NCI-H1694 treated with DMSO at 0.1 percent for 48 hours (cell line): ENCODE measurements at regions not wholly inside any gene's neighbourhood (a gene's known extent, or its start where the extent isn't known, plus 50 kb on each side); places are given as distances from the start of the nearest gene placed in this dataset.
A peak's percentile ranks its signal among the peaks of the same experiment; 100 is the strongest.

Experiments used
- DNase-seq: peaks from one replicate; lab custom pipeline; 2025; lab: John Stamatoyannopoulos, UW

DNA sequence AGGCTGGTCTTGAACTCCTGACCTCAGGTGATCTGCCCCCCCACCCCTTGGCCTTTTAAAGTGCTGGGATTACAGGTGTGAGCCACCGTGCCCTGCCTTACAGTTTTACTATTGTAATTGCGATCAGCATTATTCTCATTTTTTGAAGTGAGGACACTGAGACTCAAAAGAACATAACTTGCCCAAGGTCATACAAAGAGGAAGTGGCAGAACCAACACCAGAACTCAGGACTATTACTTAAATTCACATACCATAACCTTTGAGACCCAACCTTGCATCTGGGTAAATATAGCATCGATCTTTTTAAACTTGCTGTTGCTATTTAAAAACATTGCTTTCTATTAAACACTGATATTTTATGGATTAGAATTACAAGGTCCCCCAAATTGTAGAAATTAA is 54.2 kb downstream of the FOXI1 start:
- no peak for DNase-seq

DNA sequence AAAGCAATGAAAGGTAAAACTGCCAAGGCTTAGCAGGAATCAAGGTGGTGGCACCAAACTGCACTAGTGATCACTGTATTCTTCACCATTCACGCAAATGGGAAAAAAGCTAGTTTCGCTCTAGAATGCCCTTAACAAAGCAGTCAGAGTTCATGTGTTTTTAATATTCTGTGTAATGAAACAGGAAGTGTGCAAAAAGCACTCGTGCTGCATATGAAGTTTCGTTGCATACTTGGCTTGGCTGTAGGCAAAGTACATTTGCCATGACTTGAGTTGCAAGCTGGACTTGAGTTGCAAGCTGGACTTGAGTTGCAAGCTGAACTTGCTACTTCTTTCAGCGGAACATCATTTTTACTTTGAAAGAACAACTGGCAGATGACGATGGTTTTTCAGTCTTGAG is 55.4 kb downstream of the FOXI1 start:
- no peak for DNase-seq

DNA sequence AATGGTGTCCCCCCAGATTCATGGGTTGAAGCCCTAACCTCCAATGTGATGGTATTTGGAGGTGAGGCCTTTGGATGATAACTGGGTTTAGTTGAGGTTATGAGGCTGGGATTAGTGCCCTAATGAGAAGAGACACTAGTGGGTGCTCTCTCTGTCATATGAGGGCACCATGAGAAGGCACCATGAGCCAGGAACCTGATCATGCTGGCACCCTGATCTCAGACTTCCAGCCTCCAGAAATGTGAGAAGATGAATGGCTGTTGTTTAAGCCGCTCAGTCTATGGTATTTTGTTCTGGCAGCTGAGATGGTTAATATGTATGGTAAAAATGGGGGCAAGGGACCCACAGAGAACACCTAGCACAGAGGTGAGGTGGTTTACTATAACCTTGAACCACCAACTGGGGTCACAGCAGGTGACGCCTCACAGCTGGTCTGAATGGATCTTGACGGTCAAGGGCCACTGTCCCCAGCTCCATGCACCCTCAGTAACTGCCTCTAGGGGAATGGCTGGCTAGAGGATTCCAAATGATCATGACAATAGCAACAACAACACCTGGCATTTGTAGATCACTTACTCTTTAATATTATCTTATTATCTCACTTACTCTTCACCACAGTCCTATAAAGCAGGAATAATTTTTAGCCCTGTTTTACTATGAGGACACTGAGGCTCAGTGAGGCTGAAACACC is 57.1 kb downstream of the FOXI1 start:
- DNase-seq = no peak

DNA sequence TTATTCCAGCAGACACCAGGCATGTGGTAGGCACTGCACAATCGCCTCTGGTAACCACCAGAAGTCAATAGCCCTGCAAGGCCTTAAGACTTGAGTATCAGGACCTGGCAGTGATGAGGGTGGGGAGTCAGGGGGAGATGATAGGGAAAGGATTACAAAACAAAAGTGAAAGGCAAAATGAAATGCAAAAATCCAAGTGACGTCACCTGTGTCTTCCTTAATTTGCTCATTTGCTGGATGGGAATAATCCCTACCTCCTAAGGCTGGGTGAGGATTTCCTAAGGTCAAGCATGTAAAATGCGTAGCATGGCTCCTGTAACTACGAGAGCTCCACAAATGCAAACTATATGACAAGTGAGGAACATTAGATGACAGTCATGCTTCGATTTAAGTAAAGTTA is 58.4 kb downstream of the FOXI1 start:
- DNase-seq = no peak

DNA sequence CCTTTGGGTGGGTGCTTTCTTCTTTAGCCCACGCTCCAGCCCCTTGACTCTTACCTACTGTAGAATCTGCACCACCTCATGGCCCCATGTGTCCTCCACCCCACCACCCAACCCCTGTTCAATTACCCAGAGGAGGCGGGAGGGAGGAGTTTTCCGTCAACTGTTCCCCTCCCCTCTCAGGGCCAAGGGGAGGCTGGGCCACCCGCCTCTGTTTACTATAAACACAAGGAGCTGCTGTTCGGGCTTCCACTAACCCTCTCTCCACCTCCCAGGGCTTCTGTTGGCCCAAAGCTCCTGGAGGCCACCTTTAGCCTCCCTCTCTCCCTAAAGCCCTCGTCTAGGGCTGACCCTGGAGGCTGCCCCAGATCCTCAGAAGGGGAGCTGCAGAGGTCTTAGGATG is 59.2 kb downstream of the FOXI1 start:
- DNase-seq = no peak

DNA sequence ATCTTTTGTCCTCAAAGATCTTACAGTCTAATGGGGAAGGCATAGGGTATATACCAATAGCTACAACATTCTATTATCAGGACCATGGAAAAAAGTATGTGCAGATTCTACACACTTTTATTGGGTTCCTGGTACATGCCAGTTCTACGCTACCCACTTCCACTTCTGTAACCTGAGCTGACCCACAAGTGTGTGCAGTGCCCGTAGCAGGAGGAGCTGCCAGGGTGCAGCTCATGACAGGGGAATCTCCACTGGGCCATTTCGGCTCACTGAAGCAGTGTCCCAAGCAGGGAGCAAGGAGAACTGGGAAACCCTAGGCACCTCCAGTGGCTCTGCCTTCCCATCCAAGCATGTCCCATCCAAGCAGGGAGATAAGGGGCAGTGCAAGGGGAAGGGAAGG is 60.4 kb downstream of the FOXI1 start:
- no peak for DNase-seq

DNA sequence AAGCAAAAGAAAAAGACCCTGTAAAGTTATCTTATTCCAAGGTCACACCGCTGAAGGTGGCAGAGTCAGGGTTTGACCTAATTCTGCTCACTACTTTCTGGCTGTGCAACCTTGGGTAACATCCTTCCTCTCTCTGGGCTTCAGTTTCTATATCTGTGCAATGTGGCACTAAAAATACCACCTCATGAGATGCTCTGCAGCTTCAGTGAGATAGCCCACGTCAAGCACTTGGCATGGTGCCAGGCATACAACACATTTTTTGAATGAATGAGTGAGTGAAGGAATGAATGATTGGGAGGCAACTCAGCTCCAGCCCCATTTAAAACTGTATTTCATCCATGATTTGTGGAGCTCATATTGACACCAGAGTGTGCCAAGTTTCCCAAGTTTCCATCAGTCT is 62.3 kb downstream of the FOXI1 start:
- DNase-seq = no peak

DNA sequence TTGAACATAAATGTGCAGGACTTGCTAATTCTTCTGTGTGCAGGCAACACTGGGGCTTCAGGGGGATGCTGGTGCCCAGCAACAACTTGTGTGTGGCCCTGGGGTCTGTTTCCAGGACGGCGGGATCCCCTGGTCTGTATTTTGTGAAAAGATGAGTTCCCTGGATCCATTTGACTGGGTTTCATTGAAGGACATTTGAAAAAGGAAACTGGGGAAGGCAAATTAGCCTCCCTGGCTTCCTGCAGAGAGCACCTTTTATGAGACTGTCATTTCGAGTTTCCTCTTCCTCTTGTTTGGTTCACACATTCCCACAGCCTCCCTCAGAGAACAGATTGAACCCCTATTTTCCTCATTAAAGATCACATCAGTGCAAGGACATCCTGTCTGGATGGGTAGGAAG is 63.1 kb downstream of the FOXI1 start:
- no peak for DNase-seq

DNA sequence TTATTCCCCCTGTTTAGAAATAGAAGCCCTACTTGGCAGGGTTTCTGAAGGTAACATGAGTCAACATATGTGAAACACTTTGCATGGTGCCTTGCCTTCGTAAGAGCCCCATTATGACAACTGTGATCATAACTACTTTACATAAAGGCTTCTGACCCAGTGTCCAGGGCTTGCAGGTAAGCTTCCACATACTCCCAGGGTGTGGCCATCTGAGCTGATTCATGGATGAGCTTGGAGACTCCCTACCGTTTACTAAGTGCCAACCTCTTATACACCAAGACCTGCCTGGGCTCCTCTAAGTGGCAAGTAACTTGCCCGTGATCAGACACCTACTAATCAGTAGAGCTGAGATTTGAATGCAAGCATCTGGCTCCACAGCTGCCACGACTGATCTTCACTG is 62.8 kb upstream of the C5orf58 start:
- DNase-seq = peak; percentile 19

DNA sequence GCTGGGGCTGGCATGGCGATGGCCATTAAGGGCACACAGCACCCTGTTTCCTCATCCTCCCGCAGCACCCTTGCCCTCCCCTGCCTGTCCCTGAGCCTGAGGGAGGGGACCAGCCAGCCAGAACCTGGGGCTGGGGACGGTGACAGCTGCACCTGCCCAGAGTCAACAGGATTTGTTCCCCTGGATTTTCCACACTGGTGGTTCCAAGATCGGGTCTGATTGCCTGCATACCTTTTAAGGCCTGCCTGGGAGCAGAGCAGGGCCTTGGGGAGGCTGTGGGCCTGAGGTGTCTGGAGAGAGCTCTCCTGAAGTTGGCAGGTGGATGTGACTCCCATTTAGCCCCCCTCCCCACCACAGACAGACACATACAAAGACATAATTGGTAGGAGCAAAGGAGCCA is 61.0 kb upstream of the C5orf58 start:
- no peak for DNase-seq

DNA sequence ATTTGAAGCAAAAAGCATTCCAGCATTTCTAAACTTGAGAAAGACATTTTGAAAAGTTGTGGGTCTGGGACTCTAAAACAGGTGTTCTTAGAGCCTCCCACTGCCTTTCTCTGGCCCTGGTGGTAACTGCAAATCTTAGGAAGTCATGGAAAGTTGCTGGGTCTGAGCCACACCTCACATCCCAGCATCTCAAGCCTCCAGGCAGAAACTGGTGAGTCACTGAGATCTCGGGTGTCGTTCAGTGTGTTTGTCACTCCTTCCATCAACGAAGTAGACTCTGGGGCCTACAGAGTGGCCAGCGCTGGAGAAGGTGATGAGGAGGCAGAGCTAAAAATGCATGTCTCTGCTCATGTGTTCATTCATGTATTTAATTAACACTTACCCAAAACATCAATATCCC is 59.6 kb upstream of the C5orf58 start:
- no peak for DNase-seq

DNA sequence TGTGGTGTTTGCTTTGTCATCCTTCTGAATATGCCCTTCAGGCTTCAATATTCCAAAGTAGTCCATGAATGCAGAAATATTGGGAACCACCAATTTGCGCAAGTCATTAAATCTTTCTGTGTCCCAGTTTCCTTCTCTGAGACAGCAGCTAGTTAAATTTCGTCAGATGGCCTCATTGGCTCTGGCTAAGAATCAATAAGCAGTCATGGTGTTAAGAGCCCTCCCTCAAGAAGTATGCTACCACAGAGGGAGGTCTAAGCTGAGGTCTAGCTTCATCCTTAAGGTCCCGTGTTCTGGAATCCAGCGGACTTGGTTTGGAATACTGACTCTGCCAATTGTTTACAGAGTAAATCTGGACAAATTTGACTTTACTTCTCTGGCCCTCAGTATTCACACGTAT is 59.1 kb upstream of the C5orf58 start:
- no peak for DNase-seq

DNA sequence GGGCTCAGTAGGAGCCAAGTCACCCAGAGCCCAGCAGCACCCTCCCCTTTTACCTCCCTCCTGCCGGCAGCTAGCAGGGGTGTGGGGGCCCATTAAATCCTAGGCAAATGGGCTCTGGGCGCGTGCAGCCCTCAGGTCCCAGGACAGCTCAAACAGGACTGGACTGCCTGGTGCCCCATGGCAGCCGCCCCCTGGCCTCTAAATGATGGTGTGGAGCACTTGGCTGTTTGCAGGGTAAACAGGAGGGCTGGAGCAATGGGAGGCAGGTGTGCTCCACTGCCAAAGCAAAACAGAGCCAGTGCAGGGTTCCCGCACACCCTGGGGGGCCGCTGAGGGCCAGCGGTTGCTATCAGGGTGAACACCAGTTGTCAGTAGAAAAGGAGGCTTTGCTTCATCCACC is 55.9 kb upstream of the C5orf58 start:
- DNase-seq = no peak

DNA sequence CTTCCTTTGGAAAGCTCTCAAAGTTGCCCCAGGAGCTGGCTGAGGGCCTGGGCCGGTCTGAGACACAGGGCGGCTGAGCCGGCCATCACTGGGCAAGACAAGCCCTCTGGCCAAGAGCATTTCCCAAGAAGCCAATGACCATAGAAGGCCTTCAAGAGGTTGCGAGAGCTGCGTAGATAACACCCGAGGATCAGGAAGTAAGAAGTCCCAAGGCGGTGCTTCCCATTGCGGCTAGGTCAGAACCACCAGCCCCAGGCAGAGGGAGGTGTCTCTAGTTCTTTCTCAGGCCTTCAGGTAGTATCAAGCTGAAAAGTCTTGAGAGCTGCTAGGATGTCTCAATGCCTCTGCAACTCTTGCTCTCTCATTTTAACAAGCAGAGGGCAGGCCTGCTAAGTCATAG is 54.0 kb upstream of the C5orf58 start:
- no peak for DNase-seq

DNA sequence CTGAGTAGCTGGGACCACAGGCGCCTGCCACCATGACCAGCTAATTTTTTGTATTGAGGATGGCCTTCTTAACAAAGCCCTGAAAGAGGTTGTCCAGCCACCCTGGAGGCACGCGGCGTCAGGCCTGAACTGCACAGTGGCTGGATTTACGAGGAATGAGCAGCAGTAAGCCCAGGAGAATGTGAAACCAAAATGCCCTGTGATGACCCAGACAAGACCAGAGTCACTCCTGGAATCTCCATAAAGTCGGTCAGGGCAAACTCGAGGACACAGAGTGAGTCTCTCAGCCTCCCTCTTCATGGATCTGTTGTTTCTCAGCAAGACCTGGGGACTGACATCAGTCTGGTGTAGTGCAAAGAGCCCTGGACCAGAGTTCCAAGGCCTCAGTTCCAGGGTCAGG is 53.2 kb upstream of the C5orf58 start:
- no peak for DNase-seq

DNA sequence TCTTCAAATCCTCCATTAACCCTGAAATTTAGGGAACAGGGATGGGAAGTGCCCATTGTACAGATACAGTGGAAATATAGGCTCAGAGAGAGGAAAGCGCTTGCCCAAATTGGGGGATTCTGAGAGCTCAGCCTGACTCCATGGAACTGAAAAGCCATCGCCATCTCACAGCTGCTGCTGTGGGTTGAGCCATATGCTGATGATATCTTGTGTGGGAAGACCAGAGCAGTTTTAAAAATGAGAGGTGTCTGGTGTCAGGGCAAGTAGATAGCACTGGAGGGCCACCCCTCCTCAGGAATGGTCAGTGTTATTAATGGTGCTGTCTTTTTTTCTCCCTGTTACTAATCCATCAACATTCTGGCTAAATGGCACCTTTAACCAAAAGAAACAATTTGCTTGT is 50.9 kb upstream of the C5orf58 start:
- no peak for DNase-seq

DNA sequence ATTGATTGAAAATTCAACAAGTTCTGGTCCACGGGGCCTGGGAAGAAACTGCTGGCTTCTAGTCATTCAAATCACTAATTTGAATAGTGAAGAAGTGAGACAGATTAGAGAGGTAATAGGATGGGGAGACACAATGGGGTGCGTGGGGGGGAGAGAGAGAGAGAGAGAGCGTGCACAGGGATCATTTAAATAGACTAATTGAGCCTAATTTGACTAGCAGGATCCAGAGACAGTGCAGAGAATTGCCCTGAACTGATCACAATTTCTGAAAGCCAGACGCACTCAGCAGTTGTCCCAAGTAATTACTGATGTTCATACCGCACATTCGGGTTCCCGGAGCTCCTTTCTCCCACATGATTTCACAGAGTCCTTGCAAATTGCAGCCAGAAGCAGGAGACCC is 50.3 kb upstream of the C5orf58 start:
- no peak for DNase-seq
